A549 (cell line): ENCODE measurements at regions not wholly inside any gene's neighbourhood (a gene's known extent, or its start where the extent isn't known, plus 50 kb on each side); places are given as distances from the start of the nearest gene placed in this dataset.
A peak's percentile ranks its signal among the peaks of the same experiment; 100 is the strongest.

Source experiments
- ATAC-seq, 2 experiments: fragments of 200-7000 bp in 1 of 2; fragments of >200 bp in 1 of 2; cut with Nextera tagmentation in 1 of 2; cut with Tn5 transposase in 1 of 2; 3 replicates each; pipeline versions ENCODE4 v1.8.0 to v1.9.1; 2018 to 2020; ENCODE audit warnings: mild to moderate bottlenecking in 1 of 2, moderate library complexity in 1 of 2
- CTCF ChIA-PET: fragments of 300-600 bp; sonication (Branson Sonifier 250); formaldehyde crosslinking; extraction: SDS; loops from one replicate; lab custom pipeline; 2021; ENCODE audit warnings: antibody characterized with exemption, inconsistent platforms; lab: Yijun Ruan, JAX
- POLR2A ChIA-PET: fragments of 350-600 bp; formaldehyde crosslinking; extraction: SDS; loops from one replicate; lab custom pipeline; 2021; ENCODE audit warnings: antibody characterized with exemption, inconsistent platforms; lab: Yijun Ruan, JAX
- DNase-seq, 2 experiments: peaks; one replicate each; pipeline versions ENCODE4 v3.0.0 to v3.0.0-alpha.2; 2011 to 2016; ENCODE audit warnings: low read depth in 1 of 2, low spot score in 1 of 2
- FAIRE-seq: peaks from 2 replicates; lab custom pipeline; 2011; peaks lifted over from hg19 to GRCh38; lab: Jason Lieb, UNC
- H3K27ac ChIP-seq, 2 experiments: fragments of >200 bp; sonication (Bioruptor Twin); formaldehyde crosslinking; 3 replicates each; pipeline ENCODE4 v1.5.1; 2016 to 2017
- H3K4me1 ChIP-seq: fragments of >200 bp; sonication (Bioruptor Twin); formaldehyde crosslinking; 3 replicates; pipeline ENCODE4 v1.6.1; 2016
- H3K4me2 ChIP-seq: fragments of >200 bp; sonication (Bioruptor Twin); formaldehyde crosslinking; 3 replicates; pipeline ENCODE4 v1.6.1; 2016
- H3K4me3 ChIP-seq: fragments of >200 bp; sonication (Bioruptor Twin); formaldehyde crosslinking; 3 replicates; pipeline ENCODE4 v1.5.1; 2016
- H3K9me3 ChIP-seq: fragments of >200 bp; sonication (Bioruptor Twin); formaldehyde crosslinking; 3 replicates; pipeline ENCODE4 v1.6.1; 2016
- ATOH8 ChIP-seq: fragments of 250-450 bp; sonication (Bioruptor Pico); IDR thresholded peaks from 2 replicates; pipeline ENCODE4 v1.5.0; 2020; ENCODE audit warnings: low read depth, mild to moderate bottlenecking, moderate library complexity
- E2F6 ChIP-seq: IDR thresholded peaks from 2 replicates; pipeline ENCODE4 v1.6.1; 2012; ENCODE audit warnings: low read depth, borderline replicate concordance
- ESRRA ChIP-seq: fragments of 150-350 bp; IDR thresholded peaks from 2 replicates; pipeline ENCODE4 v1.6.1; 2014; ENCODE audit warnings: mild to moderate bottlenecking, low read length, borderline replicate concordance
- FOSB ChIP-seq: fragments of 250-450 bp; sonication (Bioruptor Pico); IDR thresholded peaks from 2 replicates; pipeline ENCODE4 v1.5.0; 2020; ENCODE audit warnings: mild to moderate bottlenecking, moderate library complexity
- HDAC2 ChIP-seq: fragments of 200-600 bp; sonication (generic); IDR thresholded peaks from 2 replicates; pipeline ENCODE4 v1.6.1; 2016
- HOXA7 ChIP-seq: fragments of 250-450 bp; sonication (Bioruptor Pico); IDR thresholded peaks from 2 replicates; pipeline ENCODE4 v1.5.0; 2020; ENCODE audit warnings: mild to moderate bottlenecking, moderate library complexity
- HOXB5 ChIP-seq: fragments of 250-450 bp; sonication (Bioruptor Pico); IDR thresholded peaks from 2 replicates; pipeline ENCODE4 v1.5.0; 2020; ENCODE audit warnings: mild to moderate bottlenecking, moderate library complexity
- MAFK ChIP-seq: fragments of 450-650 bp; IDR thresholded peaks from 2 replicates; pipeline ENCODE4 v1.6.1; 2014; ENCODE audit not compliant: partially characterized antibody
- NPAS2 ChIP-seq: fragments of 250-450 bp; sonication (Bioruptor Pico); IDR thresholded peaks from 2 replicates; pipeline ENCODE4 v1.8.0; 2022; ENCODE audit warnings: mild to moderate bottlenecking, moderate library complexity, borderline replicate concordance
- NR3C1 ChIP-seq: fragments of >200 bp; sonication (Bioruptor Twin); formaldehyde crosslinking; IDR thresholded peaks from 3 replicates; pipeline ENCODE4 v1.6.1; 2017
- POLR2A ChIP-seq: IDR thresholded peaks from 2 replicates; pipeline ENCODE4 v1.6.1; 2012; ENCODE audit warnings: mild to moderate bottlenecking, low read length
- RAD21 ChIP-seq, 2 experiments: fragments of >200 bp in 1 of 2; sonication (Bioruptor Twin) in 1 of 2; formaldehyde crosslinking in 1 of 2; IDR thresholded peaks in 1 of 2; conservative IDR thresholded peaks in 1 of 2; 2 replicates in 1 of 2; 3 replicates in 1 of 2; pipeline ENCODE4 v1.6.1; 2012 to 2018; ENCODE audit warnings: inconsistent platforms in 1 of 2
- REST ChIP-seq: fragments of 200-600 bp; sonication (generic); IDR thresholded peaks from 2 replicates; pipeline ENCODE4 v1.6.1; 2016; ENCODE audit warnings: antibody characterized with exemption, mild to moderate bottlenecking, moderate library complexity
- RNF2 ChIP-seq: fragments of 200-600 bp; sonication (generic); IDR thresholded peaks from 2 replicates; pipeline ENCODE4 v1.6.1; 2016; ENCODE audit warnings: low read depth, mild to moderate bottlenecking, antibody characterized with exemption, moderate library complexity, borderline replicate concordance
- SMC3 ChIP-seq: fragments of >200 bp; sonication (Bioruptor Twin); formaldehyde crosslinking; IDR thresholded peaks from 3 replicates; pipeline ENCODE4 v1.6.1; 2018; ENCODE audit warnings: inconsistent platforms
- ZSCAN20 ChIP-seq: fragments of 250-450 bp; sonication (Bioruptor Pico); IDR thresholded peaks from 2 replicates; pipeline ENCODE4 v1.8.0; 2022; ENCODE audit warnings: mild to moderate bottlenecking, moderate library complexity
- WGBS: methylation state at CpG from one replicate; pipeline ENCODE4 v1.1.6; 2017; ENCODE audit errors: missing lambda C conversion rate; 5-methylcytosine and 5-hydroxymethylcytosine counted together
- TF ChIP-seq, protein P1 (sequence below): fragments of >200 bp; sonication (Bioruptor Twin); formaldehyde crosslinking; IDR thresholded peaks from 2 replicates; pipeline ENCODE4 v1.6.1; 2016

DNA sequence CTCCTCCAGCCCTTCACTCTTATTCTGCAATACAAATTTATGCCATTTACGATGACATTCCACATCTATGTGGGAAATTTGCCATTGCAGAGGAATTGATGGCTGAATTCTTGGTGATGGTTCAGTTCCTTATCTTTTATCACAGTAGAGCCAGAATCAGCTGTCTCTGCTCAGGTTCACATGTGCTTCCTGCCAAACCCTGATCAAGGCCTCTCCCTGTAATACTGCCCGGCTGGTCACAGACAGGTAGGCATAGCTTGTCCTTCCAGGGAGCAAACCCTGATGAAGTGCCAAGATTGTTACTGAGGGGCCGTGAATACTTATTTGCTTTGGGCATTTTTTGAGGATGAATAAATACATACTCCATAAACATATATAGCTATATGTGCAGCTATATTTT, 450.0 kb downstream of the NSUN3 start:
- ChIA-PET CTCF (no interaction called here), POLR2A (no interaction called here)
- H3K4me1 ChIP-seq, result no peaks in the 10 kb centered on the region
- H3K9me3 ChIP-seq, result no peaks in the 10 kb centered on the region
- no peak overlapping the region for H3K4me2 ChIP-seq
- DNase-seq (no peak), FAIRE-seq (no peak), ATAC-seq (no peak)
- 60% methylated on average over 3 of the region's 3 CpGs for WGBS
- no peak overlapping the region for H3K4me3 ChIP-seq
- TF ChIP-seq ESRRA, result no peak
- no peak overlapping the region for H3K27ac ChIP-seq

GRCh38 chr3:94513600-94513999, 450.7 kb downstream of the NSUN3 start:
- no peaks in the 10 kb centered on the region for H3K9me3 ChIP-seq
- H3K4me1 ChIP-seq, result no peaks in the 10 kb centered on the region
- FAIRE-seq (no peak), DNase-seq (no peak), ATAC-seq (no peak)
- H3K4me3 ChIP-seq, result no peak overlapping the region
- no peak overlapping the region for H3K27ac ChIP-seq
- H3K4me2 ChIP-seq, result no peak overlapping the region
- CTCF ChIA-PET, result interaction anchor here (0.7 kb wide), 1 partner anchor 69 kb away, joined by 3 read pairs; no protein-coding TSS in a partner anchor
- WGBS, result 37% methylated on average over 2 of the region's 2 CpGs
- TF ChIP-seq, protein P1, sequence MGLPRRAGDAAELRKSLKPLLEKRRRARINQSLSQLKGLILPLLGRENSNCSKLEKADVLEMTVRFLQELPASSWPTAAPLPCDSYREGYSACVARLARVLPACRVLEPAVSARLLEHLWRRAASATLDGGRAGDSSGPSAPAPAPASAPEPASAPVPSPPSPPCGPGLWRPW, result no peak
- TF ChIP-seq HDAC2 (no peak), HOXB5 (CRISPR knock-in tag) (no peak), SMC3 (no peak), POLR2A (no peak), FOSB (no peak), E2F6 (no peak), REST (no peak), RNF2 (no peak), NPAS2 (CRISPR knock-in tag) (no peak)
- POLR2A ChIA-PET, result no interaction called here

- FAIRE-seq, result no peak
- TF ChIP-seq E2F6 (no peak), MAFK (peak; percentile 73)
- 35% methylated on average over 2 of the region's 2 CpGs for WGBS
Observed at GRCh38 chr3:94515983-94516382, 453.1 kb downstream of the NSUN3 start.

GRCh38 chr3:94520364-94520763, 457.5 kb downstream of the NSUN3 start:
- no peak for DNase-seq
- no peak for ATAC-seq
- TF ChIP-seq, protein P1, result no peak
- TF ChIP-seq NR3C1 (no peak), ZSCAN20 (CRISPR knock-in tag) (no peak), SMC3 (no peak), HOXA7 (no peak), RAD21 (conservative IDR thresholded peaks at IDR 0.05 in 1 of 2, IDR thresholded peaks at IDR 0.05 in 1 of 2) (no peak), FOSB (no peak), ATOH8 (no peak), HDAC2 (no peak)
- no peak for FAIRE-seq
- Histone ChIP-seq H3K4me1 (0 out of 3 replicates have a peak, but pooled peaks cover 5% of the 10 kb centered on the region), H3K4me2 (no peak overlapping the region), H3K9me3 (no peaks in the 10 kb centered on the region), H3K4me3 (no peak overlapping the region), H3K27ac (no peak overlapping the region)
- ChIA-PET POLR2A (no interaction called here), CTCF (no interaction called here)
- 78% methylated on average over 1 of the region's 1 CpG for WGBS

More at GRCh38 chr3:94515983-94516382, 453.1 kb downstream of the NSUN3 start:
- ATAC-seq, result no peak
- ChIA-PET POLR2A (no interaction called here), CTCF (no interaction called here)
- Histone ChIP-seq H3K4me2 (no peak overlapping the region), H3K4me3 (no peak overlapping the region), H3K4me1 (no peaks in the 10 kb centered on the region), H3K27ac (no peak overlapping the region), H3K9me3 (no peaks in the 10 kb centered on the region)
- DNase-seq, result no peak
